ENCODE measurements at regions not wholly inside any gene's neighbourhood (a gene's known extent, or its start where the extent isn't known, plus 50 kb on each side); places are given as distances from the start of the nearest gene placed in this dataset.

DNA sequence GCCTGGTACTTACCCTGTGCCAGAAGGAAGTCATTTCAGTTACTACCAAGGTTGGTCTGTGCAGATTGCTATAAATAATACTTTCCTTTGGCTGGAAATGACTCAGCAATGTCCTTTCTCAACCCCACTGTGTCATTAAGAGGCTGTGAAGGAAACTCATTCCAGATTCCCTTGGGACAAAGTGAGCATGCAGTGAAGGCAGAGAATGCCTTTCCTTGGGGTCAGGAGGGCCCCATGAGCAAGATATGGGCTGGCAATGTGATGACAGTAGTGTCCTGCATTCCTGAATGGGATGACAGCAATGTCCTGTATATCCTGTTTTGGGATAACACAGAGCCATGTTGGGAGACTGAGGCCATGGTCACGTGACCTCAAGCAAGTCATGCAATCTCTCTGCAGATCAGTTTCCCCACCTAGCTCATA lies 213.1 kb upstream of the TMTC4 start:
- no peak overlapping the region for H2AFZ ChIP-seq (ENCODE audit: low read length)
- no peak overlapping the region for H3K9ac ChIP-seq (ENCODE audit: extremely low read depth, insufficient read length, low read length)
- no peak overlapping the region for H3K56ac ChIP-seq (ENCODE audit: insufficient read length, low read depth, low read length)
- H3K27ac ChIP-seq (ENCODE audit: insufficient read length, low read depth, low read length), result no peak overlapping the region
- no peaks in the 10 kb centered on the region for H3K79me1 ChIP-seq (ENCODE audit: insufficient read depth, low read depth, low read length, poor library complexity, severe bottlenecking)
- H3K4me1 ChIP-seq (ENCODE audit: insufficient read depth, low read length), result no peaks in the 10 kb centered on the region
- H2BK120ac ChIP-seq (ENCODE audit: low read depth, low read length, poor library complexity, severe bottlenecking), result no peak overlapping the region
- no peak overlapping the region for H3K4me2 ChIP-seq (ENCODE audit: insufficient read depth, insufficient read length, low read length)
- H4K5ac ChIP-seq (ENCODE audit: insufficient read length, low read depth, low read length), result no peak overlapping the region
- TF ChIP-seq, protein P1, sequence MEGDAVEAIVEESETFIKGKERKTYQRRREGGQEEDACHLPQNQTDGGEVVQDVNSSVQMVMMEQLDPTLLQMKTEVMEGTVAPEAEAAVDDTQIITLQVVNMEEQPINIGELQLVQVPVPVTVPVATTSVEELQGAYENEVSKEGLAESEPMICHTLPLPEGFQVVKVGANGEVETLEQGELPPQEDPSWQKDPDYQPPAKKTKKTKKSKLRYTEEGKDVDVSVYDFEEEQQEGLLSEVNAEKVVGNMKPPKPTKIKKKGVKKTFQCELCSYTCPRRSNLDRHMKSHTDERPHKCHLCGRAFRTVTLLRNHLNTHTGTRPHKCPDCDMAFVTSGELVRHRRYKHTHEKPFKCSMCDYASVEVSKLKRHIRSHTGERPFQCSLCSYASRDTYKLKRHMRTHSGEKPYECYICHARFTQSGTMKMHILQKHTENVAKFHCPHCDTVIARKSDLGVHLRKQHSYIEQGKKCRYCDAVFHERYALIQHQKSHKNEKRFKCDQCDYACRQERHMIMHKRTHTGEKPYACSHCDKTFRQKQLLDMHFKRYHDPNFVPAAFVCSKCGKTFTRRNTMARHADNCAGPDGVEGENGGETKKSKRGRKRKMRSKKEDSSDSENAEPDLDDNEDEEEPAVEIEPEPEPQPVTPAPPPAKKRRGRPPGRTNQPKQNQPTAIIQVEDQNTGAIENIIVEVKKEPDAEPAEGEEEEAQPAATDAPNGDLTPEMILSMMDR (conservative IDR thresholded peaks at IDR 0.05), result no peak
- no peak overlapping the region for H2BK5ac ChIP-seq (ENCODE audit: insufficient read length, low read length)
- H2AK5ac ChIP-seq (ENCODE audit: insufficient read length, low read length), result no peak overlapping the region
- H3K4ac ChIP-seq (ENCODE audit: low read depth, low read length), result no peak overlapping the region
- peaks cover 0 to 2% of the 10 kb centered on the region in 2 experiments; a peak in 1 of 5 replicates for H3K9me3 Mint-ChIP-seq
- H3K9me3 ChIP-seq (ENCODE audit: control insufficient read depth, low read depth, low read length), result no peaks in the 10 kb centered on the region
- no peak overlapping the region for H3K27ac Mint-ChIP-seq
- H3K27me3 ChIP-seq (ENCODE audit: insufficient read depth, low read length), result no peaks in the 10 kb centered on the region
- no peak overlapping the region for H3K4me3 Mint-ChIP-seq
- H3K18ac ChIP-seq (ENCODE audit: insufficient read length, low read depth, low read length), result no peak overlapping the region
- DNase-seq, result no peak
- no peak overlapping the region for H4K91ac ChIP-seq (ENCODE audit: insufficient read length, low read depth, low read length)
- H3T11ph ChIP-seq (ENCODE audit: low read length), result no peak overlapping the region
- H3K23ac ChIP-seq (ENCODE audit: insufficient read length, low read depth, low read length), result no peak overlapping the region
- no peak overlapping the region for H3K14ac ChIP-seq (ENCODE audit: insufficient read depth, low read length)
- H4K20me1 ChIP-seq (ENCODE audit: control insufficient read depth, insufficient read depth, insufficient read length), result no peaks in the 10 kb centered on the region
- no peaks in the 10 kb centered on the region for H3K79me2 ChIP-seq (ENCODE audit: insufficient read depth, low read length)
- no CpG with 5 or more reads among the region's 1 CpG for WGBS (ENCODE audit: extremely low coverage, insufficient read length, low lambda C conversion rate)
- H2BK20ac ChIP-seq (ENCODE audit: low read depth, low read length, poor library complexity, severe bottlenecking), result no peak overlapping the region
- H3K23me2 ChIP-seq (ENCODE audit: insufficient read length, low read depth, low read length, poor library complexity, severe bottlenecking), result no peaks in the 10 kb centered on the region
- peaks cover 7 to 9% of the 10 kb centered on the region in 2 experiments for H3K4me1 Mint-ChIP-seq
- no peak overlapping the region for H4K8ac ChIP-seq (replicated peaks; ENCODE audit: insufficient read length, low read depth, low read length)
- no peak overlapping the region for H2BK15ac ChIP-seq (ENCODE audit: low read depth, low read length)
- H3K27me3 Mint-ChIP-seq (ENCODE audit: low read depth), result no peaks in the 10 kb centered on the region; the same call in 1 of the 2 replicates
- H3K36me3 Mint-ChIP-seq (ENCODE audit: insufficient read depth in 1 of 3, low read depth in 3 of 3), result no peaks in the 10 kb centered on the region
- no peak overlapping the region for H2BK12ac ChIP-seq (ENCODE audit: insufficient read length, low read depth, low read length)

All from H9 (cell line).